DND-41 (cell line): ENCODE measurements at regions not wholly inside any gene's neighbourhood (a gene's known extent, or its start where the extent isn't known, plus 50 kb on each side); places are given as distances from the start of the nearest gene placed in this dataset.

Experiments used
- CTCF ChIP-seq: IDR thresholded peaks from 2 replicates; pipeline ENCODE4 v1.5.1; 2012; ENCODE audit warnings: borderline replicate concordance, low read length, moderate library complexity, mild to moderate bottlenecking; ENCODE audit not compliant: poor library complexity, severe bottlenecking; ENCODE audit errors: extremely low read depth
- EZH2 ChIP-seq: IDR thresholded peaks from 3 replicates; pipeline ENCODE4 v1.6.1; 2012; ENCODE audit warnings: borderline replicate concordance, low read depth, mild to moderate bottlenecking, moderate library complexity, low read length, inconsistent platforms; ENCODE audit not compliant: severe bottlenecking

GRCh38 chr7:53245721-53246120, 210.3 kb downstream of the POM121L12 start:
- TF ChIP-seq CTCF (no peak), EZH2 (no peak)
